Neural progenitor cell (in vitro differentiated cells): ENCODE measurements at regions not wholly inside any gene's neighbourhood (a gene's known extent, or its start where the extent isn't known, plus 50 kb on each side); places are given as distances from the start of the nearest gene placed in this dataset.

Source experiments
- EZH2 ChIP-seq: fragments of 200-600 bp; sonication (generic); IDR thresholded peaks from 2 replicates; pipeline ENCODE4 v1.6.1; 2017; ENCODE audit warnings: antibody characterized with exemption, mild to moderate bottlenecking, moderate library complexity
- TF ChIP-seq, protein P1 (sequence below): fragments of 200-600 bp; sonication (generic); IDR thresholded peaks from 2 replicates; pipeline ENCODE4 v1.5.1; 2017; ENCODE audit warnings: antibody characterized with exemption, mild to moderate bottlenecking

DNA sequence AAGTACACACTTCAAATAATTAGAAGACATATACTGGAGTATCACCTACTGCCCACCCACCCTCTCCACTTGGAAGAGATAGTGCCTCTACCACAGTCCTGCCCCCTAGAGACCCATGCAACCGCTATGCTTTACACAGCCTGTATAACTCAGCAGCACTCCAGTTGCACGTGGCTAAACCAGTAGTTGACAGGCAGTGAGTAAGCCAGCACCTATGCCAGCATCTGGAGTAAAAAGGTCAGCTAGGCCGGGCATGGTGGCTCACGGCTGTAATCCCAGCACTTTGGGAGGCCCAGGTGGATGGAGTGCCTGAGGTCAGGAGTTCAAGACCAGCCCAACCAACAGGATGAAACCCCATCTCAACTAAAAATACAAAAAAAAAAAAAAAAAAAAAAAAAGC, 356.4 kb downstream of the NR2F1-AS1 start:
- TF ChIP-seq, protein P1, sequence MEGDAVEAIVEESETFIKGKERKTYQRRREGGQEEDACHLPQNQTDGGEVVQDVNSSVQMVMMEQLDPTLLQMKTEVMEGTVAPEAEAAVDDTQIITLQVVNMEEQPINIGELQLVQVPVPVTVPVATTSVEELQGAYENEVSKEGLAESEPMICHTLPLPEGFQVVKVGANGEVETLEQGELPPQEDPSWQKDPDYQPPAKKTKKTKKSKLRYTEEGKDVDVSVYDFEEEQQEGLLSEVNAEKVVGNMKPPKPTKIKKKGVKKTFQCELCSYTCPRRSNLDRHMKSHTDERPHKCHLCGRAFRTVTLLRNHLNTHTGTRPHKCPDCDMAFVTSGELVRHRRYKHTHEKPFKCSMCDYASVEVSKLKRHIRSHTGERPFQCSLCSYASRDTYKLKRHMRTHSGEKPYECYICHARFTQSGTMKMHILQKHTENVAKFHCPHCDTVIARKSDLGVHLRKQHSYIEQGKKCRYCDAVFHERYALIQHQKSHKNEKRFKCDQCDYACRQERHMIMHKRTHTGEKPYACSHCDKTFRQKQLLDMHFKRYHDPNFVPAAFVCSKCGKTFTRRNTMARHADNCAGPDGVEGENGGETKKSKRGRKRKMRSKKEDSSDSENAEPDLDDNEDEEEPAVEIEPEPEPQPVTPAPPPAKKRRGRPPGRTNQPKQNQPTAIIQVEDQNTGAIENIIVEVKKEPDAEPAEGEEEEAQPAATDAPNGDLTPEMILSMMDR = no peak
- no peak for TF ChIP-seq EZH2
